Peyer's patch (tissue), 4 donors: ENCODE measurements at regions not wholly inside any gene's neighbourhood (a gene's known extent, or its start where the extent isn't known, plus 50 kb on each side); places are given as distances from the start of the nearest gene placed in this dataset.

Experiments
- DNase-seq, 3 donors: peaks; one replicate each; pipeline ENCODE4 v3.0.0-alpha.2; 2017 to 2019
- H3K27ac ChIP-seq, 4 donors: fragments of 200-600 bp; sonication (generic); one replicate each; pipeline ENCODE4 v1.5.1; 2016 to 2019
- H3K27me3 ChIP-seq, 2 donors: fragments of 200-600 bp; sonication (generic); one replicate each; pipeline ENCODE4 v1.5.1; 2019
- H3K36me3 ChIP-seq, 3 donors: fragments of 200-600 bp; sonication (generic); one replicate each; pipeline ENCODE4 v1.5.1; 2016 to 2019
- H3K4me1 ChIP-seq, 4 donors: fragments of 200-600 bp; sonication (generic); one replicate each; pipeline ENCODE4 v1.5.1; 2016 to 2019
- H3K4me3 ChIP-seq, 4 donors: fragments of 200-600 bp; sonication (generic); 1 replicate in 3 of 4; 2 replicates in 1 of 4; pipeline ENCODE4 v1.5.1; 2016 to 2019; ENCODE audit warnings: mild to moderate bottlenecking in 1 of 4
- H3K9me3 ChIP-seq, 4 donors: fragments of 200-600 bp; sonication (generic); one replicate each; pipeline ENCODE4 v1.5.1; 2016 to 2019; ENCODE audit warnings: mild to moderate bottlenecking in 1 of 4
- CTCF ChIP-seq, 6 experiments: fragments of 450-650 bp in 4 of 6; fragments of 200-600 bp in 2 of 6; sonication (generic) in 1 of 6; IDR thresholded peaks; one replicate each; pipeline ENCODE4 v1.5.1; 2017 to 2019; ENCODE audit warnings: antibody characterized with exemption in 6 of 6, mild to moderate bottlenecking in 3 of 6, moderate library complexity in 1 of 6
- POLR2A ChIP-seq, 2 donors: fragments of 450-650 bp; IDR thresholded peaks; one replicate each; pipeline ENCODE4 v1.5.1; 2017; ENCODE audit warnings: antibody characterized with exemption in 2 of 2, mild to moderate bottlenecking in 2 of 2, moderate library complexity in 2 of 2

GRCh38 chr6:14693301-14694192 is 552.3 kb upstream of the JARID2 start:
- Histone ChIP-seq H3K27ac (no peak overlapping the region), H3K36me3 (no peaks in the 10 kb centered on the region), H3K9me3 (no peaks in the 10 kb centered on the region), H3K27me3 (no peaks in the 10 kb centered on the region), H3K4me1 (no peaks in the 10 kb centered on the region), H3K4me3 (no peak overlapping the region)
- TF ChIP-seq POLR2A (IDR thresholded peaks at IDR 0.05) (no peak), CTCF (IDR thresholded peaks at IDR 0.05) (no peak)
- DNase-seq = no peak

DNA sequence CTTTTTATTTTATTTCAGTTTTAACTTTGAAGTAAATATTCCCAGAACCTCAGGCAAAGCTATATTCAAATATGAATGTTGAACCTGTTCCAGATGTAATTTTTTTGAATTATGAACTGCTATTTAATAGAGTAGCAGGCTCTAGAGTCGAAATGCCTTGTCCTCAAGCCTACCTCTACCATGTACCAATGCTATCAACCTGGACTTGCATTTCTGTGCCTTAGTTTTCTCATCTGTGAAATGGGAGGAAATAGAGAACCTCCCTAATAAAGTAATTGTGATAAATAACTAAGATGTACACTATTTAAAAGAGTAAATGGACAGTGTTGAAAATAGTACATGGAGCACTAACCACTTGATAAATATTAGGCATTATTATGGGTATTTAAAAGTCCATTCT is 551.6 kb upstream of the JARID2 start:
- H3K27ac ChIP-seq = no peak overlapping the region
- no peak overlapping the region for H3K4me3 ChIP-seq
- H3K36me3 ChIP-seq = no peaks in the 10 kb centered on the region
- no peaks in the 10 kb centered on the region for H3K27me3 ChIP-seq
- no peaks in the 10 kb centered on the region for H3K4me1 ChIP-seq
- TF ChIP-seq POLR2A (IDR thresholded peaks at IDR 0.05) (no peak), CTCF (IDR thresholded peaks at IDR 0.05) (no peak)
- H3K9me3 ChIP-seq = no peaks in the 10 kb centered on the region
- no peak for DNase-seq

GRCh38 chr6:14695579-14695978 is 550.3 kb upstream of the JARID2 start:
- Histone ChIP-seq H3K36me3 (no peaks in the 10 kb centered on the region), H3K4me3 (no peak overlapping the region), H3K9me3 (no peaks in the 10 kb centered on the region), H3K27me3 (no peaks in the 10 kb centered on the region), H3K27ac (no peak overlapping the region), H3K4me1 (no peaks in the 10 kb centered on the region)
- no peak for DNase-seq
- no peak for TF ChIP-seq POLR2A (IDR thresholded peaks at IDR 0.05)
- no peak for TF ChIP-seq CTCF (IDR thresholded peaks at IDR 0.05)

DNA sequence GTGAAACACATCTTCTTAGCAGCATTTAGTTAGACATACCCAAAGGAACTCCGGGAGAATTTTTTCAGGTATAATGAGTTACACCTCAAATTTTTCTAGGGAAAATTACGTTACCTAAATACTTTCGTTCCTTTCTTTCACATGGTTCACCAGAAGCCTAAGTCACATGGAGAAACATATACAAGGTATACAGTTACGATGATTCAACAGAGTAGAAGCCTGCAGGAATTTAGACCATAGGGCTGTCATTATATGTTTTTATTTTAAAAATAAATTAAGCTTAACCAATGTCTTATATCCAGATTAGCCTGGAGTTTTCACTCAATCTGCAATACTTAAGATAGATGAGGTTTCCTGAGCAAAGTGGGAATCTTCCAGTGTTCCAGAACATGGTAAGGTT is 549.5 kb upstream of the JARID2 start:
- H3K27ac ChIP-seq = no peak overlapping the region
- H3K4me1 ChIP-seq = no peaks in the 10 kb centered on the region
- no peak overlapping the region for H3K4me3 ChIP-seq
- DNase-seq = no peak
- no peaks in the 10 kb centered on the region for H3K27me3 ChIP-seq
- H3K36me3 ChIP-seq = no peaks in the 10 kb centered on the region
- TF ChIP-seq CTCF (IDR thresholded peaks at IDR 0.05) (no peak), POLR2A (IDR thresholded peaks at IDR 0.05) (no peak)
- H3K9me3 ChIP-seq = no peaks in the 10 kb centered on the region

GRCh38 chr6:14697427-14697826 is 548.4 kb upstream of the JARID2 start:
- H3K27me3 ChIP-seq = no peaks in the 10 kb centered on the region
- no peaks in the 10 kb centered on the region for H3K9me3 ChIP-seq
- H3K36me3 ChIP-seq = no peaks in the 10 kb centered on the region
- H3K4me1 ChIP-seq = no peaks in the 10 kb centered on the region
- no peak for DNase-seq
- no peak overlapping the region for H3K4me3 ChIP-seq
- no peak overlapping the region for H3K27ac ChIP-seq
- TF ChIP-seq POLR2A (IDR thresholded peaks at IDR 0.05) = no peak
- TF ChIP-seq CTCF (IDR thresholded peaks at IDR 0.05) = no peak
